Erythroblast (primary cell): ENCODE measurements at regions not wholly inside any gene's neighbourhood (a gene's known extent, or its start where the extent isn't known, plus 50 kb on each side); places are given as distances from the start of the nearest gene placed in this dataset.
"Not testable (repeated sequence)": the region's sequence is repeated elsewhere in the genome, so short reads cannot be mapped to it uniquely, and the experiment has no call there.

Source experiments
- DNase-seq, 2 experiments: peaks; one replicate each; lab custom pipeline; 2025; lab: John Stamatoyannopoulos, UW
- GATA1 ChIP-seq: IDR thresholded peaks from 2 replicates; pipeline ENCODE4 v1.6.1; 2011; ENCODE audit warnings: low read depth, mild to moderate bottlenecking, control low read depth, low read length, moderate library complexity
- POLR2A ChIP-seq: IDR thresholded peaks from 2 replicates; pipeline ENCODE4 v1.6.1; 2011; ENCODE audit warnings: mild to moderate bottlenecking, low read length

- TF ChIP-seq POLR2A (no peak), GATA1 (no peak)
- DNase-seq: no peak
These were observed 240.5 kb downstream of the ETV1 start for GRCh38 chr7:13748998-13749397.

DNA sequence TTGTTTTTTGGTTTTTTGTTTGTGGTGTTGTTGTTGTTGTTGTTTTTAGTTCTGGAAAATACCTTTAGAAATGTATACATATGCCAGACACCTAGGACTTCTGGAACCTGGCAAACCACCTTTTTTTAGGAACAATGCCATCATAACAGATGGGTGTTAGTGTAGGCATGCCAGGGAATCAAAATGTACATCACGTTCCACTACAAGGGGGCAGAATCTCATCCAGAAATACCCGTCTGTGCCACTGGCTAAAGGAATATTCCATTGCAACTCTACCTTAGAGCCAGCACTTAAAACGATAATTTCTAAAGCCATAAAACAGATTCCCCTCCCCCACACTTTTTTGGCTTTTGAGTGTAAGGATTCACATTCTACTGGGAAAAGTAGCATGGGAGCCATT is 239.8 kb downstream of the ETV1 start:
- DNase-seq: no peak
- no peak for TF ChIP-seq POLR2A
- TF ChIP-seq GATA1: no peak

DNA sequence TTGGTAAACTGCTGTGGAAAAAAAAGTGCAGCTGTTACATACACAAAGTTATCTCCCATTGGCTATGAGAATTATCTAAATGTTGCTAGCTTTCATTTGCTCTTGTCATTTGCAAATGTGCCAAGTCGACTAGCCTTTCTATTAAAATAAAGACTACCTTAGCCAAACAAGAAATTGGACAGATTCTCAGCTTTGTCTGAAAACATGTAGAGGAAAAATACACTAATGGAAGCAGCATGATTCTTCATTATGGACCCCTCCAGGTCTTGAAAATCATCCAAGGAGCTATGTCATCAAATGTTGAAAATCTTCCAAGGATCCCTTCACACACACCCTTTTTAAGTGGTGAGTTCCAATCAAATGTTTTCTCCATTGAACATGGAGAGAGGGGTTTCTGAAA is 237.7 kb downstream of the ETV1 start:
- TF ChIP-seq GATA1: no peak
- TF ChIP-seq POLR2A: no peak
- DNase-seq: no peak

DNA sequence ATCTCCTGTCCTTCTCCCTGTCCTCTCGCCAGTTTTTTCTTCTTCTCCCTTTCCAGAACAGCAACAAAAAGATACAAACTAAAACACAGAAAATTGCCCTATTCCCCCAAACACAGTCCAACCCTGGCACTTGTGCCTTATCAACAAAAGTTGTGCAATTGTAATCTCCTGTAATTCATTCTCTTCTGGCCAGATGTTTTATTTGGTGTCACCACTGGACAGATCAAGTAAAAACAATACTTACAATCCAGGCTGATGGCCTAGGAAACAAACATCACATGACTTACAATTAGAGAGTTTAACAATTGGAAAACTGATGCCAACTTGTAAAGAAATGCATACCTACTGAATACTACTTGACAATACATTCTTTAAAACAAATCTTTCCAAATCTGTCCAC is 231.6 kb downstream of the ETV1 start:
- TF ChIP-seq POLR2A: no peak
- TF ChIP-seq GATA1: no peak
- no peak for DNase-seq

DNA sequence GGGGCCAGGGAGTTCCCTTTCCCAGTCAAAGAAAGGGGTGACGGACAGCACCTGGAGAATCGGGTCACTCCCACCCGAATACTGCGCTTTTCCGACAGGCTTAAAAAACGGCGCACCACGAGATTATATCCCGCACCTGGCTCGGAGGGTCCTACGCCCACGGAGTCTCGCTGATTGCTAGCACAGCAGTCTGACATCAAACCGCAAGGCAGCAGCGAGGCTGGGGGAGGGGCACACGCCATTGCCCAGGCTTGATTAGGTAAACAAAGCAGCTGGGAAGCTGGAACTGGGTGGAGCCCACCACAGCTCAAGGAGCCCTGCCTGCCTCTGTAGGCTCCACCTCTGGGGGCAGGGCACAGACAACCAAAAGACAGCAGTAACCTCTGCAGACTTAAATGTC is 223.6 kb downstream of the ETV1 start:
- not testable (repeated sequence) for DNase-seq

GRCh38 chr7:13770305-13770704 is 219.2 kb downstream of the ETV1 start:
- no peak for DNase-seq
- TF ChIP-seq POLR2A (no peak), GATA1 (no peak)

DNA sequence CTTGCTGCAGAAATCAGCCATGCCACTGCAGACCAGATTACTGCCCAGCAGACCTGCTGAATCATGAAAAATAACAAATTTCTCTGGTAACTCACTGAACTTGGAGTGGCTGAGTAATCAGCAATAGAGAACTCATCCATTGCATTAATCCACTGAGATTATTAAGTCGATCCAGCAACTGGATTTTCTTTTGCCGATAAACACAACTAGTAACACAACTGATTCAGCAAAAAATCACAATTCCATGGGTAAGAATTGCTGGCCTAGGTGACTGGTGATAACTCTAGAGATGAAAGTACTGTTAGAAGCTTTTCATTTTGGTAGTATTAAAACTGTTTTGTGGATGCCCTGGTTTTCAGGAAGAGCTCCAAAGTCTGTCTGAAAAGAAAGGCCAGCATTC is 214.5 kb downstream of the ETV1 start:
- TF ChIP-seq GATA1 (no peak), POLR2A (no peak)
- no peak for DNase-seq

GRCh38 chr7:13777242-13777641 is 212.2 kb downstream of the ETV1 start:
- TF ChIP-seq POLR2A (no peak), GATA1 (no peak)

DNA sequence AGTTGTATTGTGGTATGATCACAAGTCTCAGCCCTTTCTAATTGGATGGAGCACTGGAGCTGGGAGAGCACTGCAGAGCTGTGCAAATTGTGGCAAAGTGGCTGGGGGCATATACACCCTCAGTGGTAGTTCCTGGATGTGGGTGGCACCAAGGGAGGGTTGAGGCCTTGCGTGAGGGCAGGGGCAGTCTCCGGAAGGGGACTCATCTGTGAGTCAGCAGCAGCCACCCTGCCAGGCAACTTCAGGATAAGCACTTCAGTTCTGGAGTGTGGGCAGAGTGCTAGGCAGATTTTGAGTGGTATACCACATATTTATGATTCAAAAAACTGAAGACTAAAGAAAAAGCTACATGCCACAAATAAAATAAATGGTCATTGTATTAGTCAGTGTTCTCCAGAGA is 210.5 kb downstream of the ETV1 start:
- no peak for DNase-seq
- TF ChIP-seq POLR2A (no peak), GATA1 (no peak)

More at GRCh38 chr7:13777242-13777641, 212.2 kb downstream of the ETV1 start:
- DNase-seq: no peak

DNA sequence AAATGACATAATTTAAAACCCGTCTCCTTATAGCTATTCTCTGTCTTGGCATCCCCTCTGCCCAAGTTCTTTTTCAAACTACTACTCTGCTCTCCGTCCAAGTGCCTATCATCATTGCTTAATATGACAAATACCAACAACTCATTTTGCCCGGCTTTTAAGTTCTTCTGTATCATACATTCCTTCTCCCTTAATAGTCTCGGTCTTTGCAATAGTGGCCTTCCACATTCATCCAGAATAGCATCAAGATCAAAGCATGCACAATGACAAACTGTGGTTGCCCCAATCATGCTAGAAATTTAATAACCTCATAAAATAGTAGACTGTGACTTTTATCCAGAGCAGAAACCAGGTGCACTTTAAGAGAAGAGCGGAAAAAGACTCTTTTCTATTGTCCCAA is 198.9 kb downstream of the ETV1 start:
- TF ChIP-seq POLR2A (no peak), GATA1 (no peak)

DNA sequence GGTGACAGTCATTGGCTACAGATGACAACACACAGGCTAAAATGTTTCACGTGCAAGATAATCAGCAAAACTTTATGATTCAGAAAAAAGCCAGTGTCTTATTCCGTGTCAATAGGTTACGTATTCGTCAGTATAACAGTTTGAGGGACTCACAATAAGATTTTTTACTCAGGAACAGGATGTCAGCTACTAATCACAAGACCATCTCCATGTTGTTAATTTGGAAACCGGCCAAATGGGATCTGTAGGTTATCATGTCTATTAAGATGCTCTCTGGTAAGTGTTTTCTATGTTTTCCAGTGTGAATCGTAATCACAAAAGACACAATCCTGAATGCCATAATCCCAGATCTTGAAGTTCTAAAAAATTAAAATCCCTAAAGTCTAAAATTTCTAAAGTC is 197.3 kb downstream of the ETV1 start:
- TF ChIP-seq GATA1 (no peak), POLR2A (no peak)
- no peak for DNase-seq

More for the DNA sequence above, 198.9 kb downstream of the ETV1 start:
- no peak for DNase-seq

GRCh38 chr7:13793926-13794325 is 195.5 kb downstream of the ETV1 start:
- no peak for TF ChIP-seq POLR2A
- no peak for TF ChIP-seq GATA1
- no peak for DNase-seq

DNA sequence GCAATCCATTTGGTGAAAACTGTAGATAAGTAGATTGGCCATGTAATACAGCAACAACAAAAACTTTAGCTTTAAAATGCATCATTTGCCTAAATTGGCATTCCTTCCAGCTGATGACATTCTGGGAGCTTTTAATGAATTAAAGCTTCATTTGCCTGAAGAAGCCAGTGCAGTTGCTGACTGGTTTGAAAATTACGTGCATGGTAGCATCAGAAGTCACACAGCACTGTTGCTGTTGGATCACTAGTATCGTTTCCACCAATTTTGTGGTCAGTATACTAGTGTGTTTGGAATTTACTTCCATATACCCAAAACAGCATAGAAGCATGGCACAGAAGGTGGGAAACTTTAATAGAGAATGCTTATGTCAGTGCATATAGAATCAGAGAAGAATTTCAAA is 194.9 kb downstream of the ETV1 start:
- TF ChIP-seq POLR2A: no peak
- TF ChIP-seq GATA1: no peak
- DNase-seq: no peak

DNA sequence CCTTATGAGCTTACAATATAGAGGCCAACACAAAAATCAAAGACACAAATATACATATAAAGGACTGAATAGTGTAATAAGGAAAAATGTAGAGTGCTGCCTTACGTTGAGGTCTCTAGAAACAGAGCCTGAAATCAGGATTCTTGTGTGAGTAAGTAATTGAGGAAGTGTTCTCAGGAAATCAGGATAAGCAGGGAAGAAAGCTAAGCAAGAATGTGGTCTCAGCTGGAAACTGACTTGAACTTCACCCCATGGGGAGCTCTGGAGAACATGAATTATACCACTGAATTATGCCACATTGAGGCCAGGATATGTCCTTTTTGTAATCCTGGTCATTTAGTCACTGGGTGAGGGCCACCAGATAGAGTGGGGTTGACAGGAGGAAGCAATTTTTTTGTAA is 191.9 kb downstream of the ETV1 start:
- DNase-seq: no peak

GRCh38 chr7:13800694-13801448 is 188.6 kb downstream of the ETV1 start:
- TF ChIP-seq POLR2A: no peak
- TF ChIP-seq GATA1: no peak
- no peak for DNase-seq

More for the DNA sequence above, 191.9 kb downstream of the ETV1 start:
- no peak for TF ChIP-seq POLR2A
- no peak for TF ChIP-seq GATA1

DNA sequence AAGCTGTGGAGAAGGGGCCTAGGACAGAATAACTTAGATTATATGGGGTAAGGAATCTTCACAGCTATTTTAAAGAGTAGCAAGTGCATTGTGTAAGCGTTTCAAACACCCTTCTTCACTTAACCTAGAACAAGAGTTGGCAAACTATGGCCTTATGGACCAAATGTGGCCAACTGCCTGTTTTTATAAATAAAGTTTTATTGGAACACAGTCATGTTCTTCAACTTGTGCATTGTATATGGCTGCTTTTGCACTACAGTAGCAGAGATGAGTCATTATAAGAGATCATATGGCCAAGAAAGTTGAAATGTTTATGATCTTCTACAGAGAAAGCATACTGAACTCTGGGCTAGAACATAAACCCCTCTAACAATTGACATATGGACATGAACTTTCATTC is 187.8 kb downstream of the ETV1 start:
- no peak for TF ChIP-seq POLR2A
- TF ChIP-seq GATA1: no peak
- DNase-seq: no peak

DNA sequence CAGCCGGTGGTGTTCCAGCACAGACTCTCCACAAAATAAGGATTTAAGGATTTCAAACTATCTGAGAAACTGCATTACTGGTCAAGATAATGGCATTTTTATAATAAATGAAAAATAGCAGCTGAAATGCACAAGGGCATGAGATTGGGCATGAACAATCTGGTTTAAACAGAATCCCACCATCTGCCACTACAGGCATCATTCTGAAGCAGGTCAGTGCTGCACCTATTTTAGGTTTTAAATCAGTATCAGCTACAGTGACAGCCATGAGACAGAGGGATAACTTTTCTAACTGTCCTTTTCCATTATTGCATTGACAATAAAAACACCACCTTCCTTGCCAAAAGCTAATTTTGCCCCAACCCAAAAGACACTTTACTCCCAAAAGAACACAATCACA is 186.8 kb downstream of the ETV1 start:
- TF ChIP-seq GATA1 (no peak), POLR2A (no peak)

More for the DNA sequence above, 186.8 kb downstream of the ETV1 start:
- DNase-seq: no peak
